ENCODE measurements at regions not wholly inside any gene's neighbourhood (a gene's known extent, or its start where the extent isn't known, plus 50 kb on each side); places are given as distances from the start of the nearest gene placed in this dataset.
A peak's percentile ranks its signal among the peaks of the same experiment; 100 is the strongest.

- Histone ChIP-seq H3K9me3 (replicated peaks; ENCODE audit: control insufficient read depth, low read depth, low read length) (no peaks in the 10 kb centered on the region), H3K4me1 (ENCODE audit: control insufficient read depth, insufficient read depth, low read length) (no peaks in the 10 kb centered on the region), H3K36me3 (ENCODE audit: control insufficient read depth, insufficient read depth, low read length) (no peaks in the 10 kb centered on the region), H3K27me3 (ENCODE audit: control insufficient read depth, insufficient read depth, low read length) (no peaks in the 10 kb centered on the region), H3K27ac (ENCODE audit: low read length) (no peak overlapping the region), H3K4me3 (ENCODE audit: low read length) (no peak overlapping the region)
- 80% methylated on average over 1 of the region's 5 CpGs for WGBS (ENCODE audit: insufficient coverage)
- no peak for DNase-seq
Measured at GRCh38 chr1:208551633-208552320, 307.6 kb upstream of the PLXNA2 start.

- Histone ChIP-seq H3K9me3 (replicated peaks; ENCODE audit: control insufficient read depth, low read depth, low read length) (no peaks in the 10 kb centered on the region), H3K36me3 (ENCODE audit: control insufficient read depth, insufficient read depth, low read length) (no peaks in the 10 kb centered on the region), H3K4me1 (ENCODE audit: control insufficient read depth, insufficient read depth, low read length) (no peaks in the 10 kb centered on the region), H3K4me3 (ENCODE audit: low read length) (no peak overlapping the region), H3K27ac (ENCODE audit: low read length) (no peak overlapping the region), H3K27me3 (ENCODE audit: control insufficient read depth, insufficient read depth, low read length) (no peaks in the 10 kb centered on the region)
- no peak for DNase-seq
Measured at GRCh38 chr1:208552928-208553327, 308.7 kb upstream of the PLXNA2 start.

- no peak overlapping the region for H3K4me3 ChIP-seq (ENCODE audit: low read length)
Measured at GRCh38 chr1:208556461-208556860, 312.3 kb upstream of the PLXNA2 start.

GRCh38 chr1:208557046-208557722, 313.0 kb upstream of the PLXNA2 start:
- peak; percentile 52 for DNase-seq

More at GRCh38 chr1:208556461-208556860, 312.3 kb upstream of the PLXNA2 start:
- Histone ChIP-seq H3K27me3 (ENCODE audit: control insufficient read depth, insufficient read depth, low read length) (no peaks in the 10 kb centered on the region), H3K9me3 (replicated peaks; ENCODE audit: control insufficient read depth, low read depth, low read length) (no peaks in the 10 kb centered on the region), H3K36me3 (ENCODE audit: control insufficient read depth, insufficient read depth, low read length) (no peaks in the 10 kb centered on the region), H3K4me1 (ENCODE audit: control insufficient read depth, insufficient read depth, low read length) (no peaks in the 10 kb centered on the region), H3K27ac (ENCODE audit: low read length) (no peak overlapping the region)
- no peak for DNase-seq
- WGBS (ENCODE audit: insufficient coverage) = 83% methylated on average over 2 of the region's 6 CpGs

GRCh38 chr1:208557723-208558094, 313.5 kb upstream of the PLXNA2 start:
- Histone ChIP-seq H3K27me3 (ENCODE audit: control insufficient read depth, insufficient read depth, low read length) (no peaks in the 10 kb centered on the region), H3K27ac (ENCODE audit: low read length) (no peak overlapping the region), H3K9me3 (replicated peaks; ENCODE audit: control insufficient read depth, low read depth, low read length) (no peaks in the 10 kb centered on the region), H3K4me1 (ENCODE audit: control insufficient read depth, insufficient read depth, low read length) (no peaks in the 10 kb centered on the region), H3K4me3 (ENCODE audit: low read length) (no peak overlapping the region), H3K36me3 (ENCODE audit: control insufficient read depth, insufficient read depth, low read length) (no peaks in the 10 kb centered on the region)
- WGBS (ENCODE audit: insufficient coverage) = 33% methylated on average over 1 of the region's 3 CpGs
- DNase-seq = no peak

More at GRCh38 chr1:208557046-208557722, 313.0 kb upstream of the PLXNA2 start:
- Histone ChIP-seq H3K4me1 (ENCODE audit: control insufficient read depth, insufficient read depth, low read length) (no peaks in the 10 kb centered on the region), H3K27ac (ENCODE audit: low read length) (no peak overlapping the region), H3K27me3 (ENCODE audit: control insufficient read depth, insufficient read depth, low read length) (no peaks in the 10 kb centered on the region), H3K36me3 (ENCODE audit: control insufficient read depth, insufficient read depth, low read length) (no peaks in the 10 kb centered on the region), H3K9me3 (replicated peaks; ENCODE audit: control insufficient read depth, low read depth, low read length) (no peaks in the 10 kb centered on the region), H3K4me3 (ENCODE audit: low read length) (no peak overlapping the region)
- no CpG with 5 or more reads among the region's 2 CpGs for WGBS (ENCODE audit: insufficient coverage)

GRCh38 chr1:208559597-208560329, 315.6 kb upstream of the PLXNA2 start:
- H3K9me3 ChIP-seq (replicated peaks; ENCODE audit: control insufficient read depth, low read depth, low read length) = no peaks in the 10 kb centered on the region
- 0% methylated on average over 1 of the region's 6 CpGs for WGBS (ENCODE audit: insufficient coverage)
- H3K4me1 ChIP-seq (ENCODE audit: control insufficient read depth, insufficient read depth, low read length) = no peaks in the 10 kb centered on the region
- no peaks in the 10 kb centered on the region for H3K27me3 ChIP-seq (ENCODE audit: control insufficient read depth, insufficient read depth, low read length)
- no peak for DNase-seq
- no peak overlapping the region for H3K4me3 ChIP-seq (ENCODE audit: low read length)
- no peaks in the 10 kb centered on the region for H3K36me3 ChIP-seq (ENCODE audit: control insufficient read depth, insufficient read depth, low read length)
- H3K27ac ChIP-seq (ENCODE audit: low read length) = no peak overlapping the region

GRCh38 chr1:208562151-208562960, 318.2 kb upstream of the PLXNA2 start:
- WGBS (ENCODE audit: insufficient coverage) = 29% methylated on average over 1 of the region's 3 CpGs
- no peaks in the 10 kb centered on the region for H3K36me3 ChIP-seq (ENCODE audit: control insufficient read depth, insufficient read depth, low read length)
- no peaks in the 10 kb centered on the region for H3K4me1 ChIP-seq (ENCODE audit: control insufficient read depth, insufficient read depth, low read length)
- H3K27ac ChIP-seq (ENCODE audit: low read length) = no peak overlapping the region
- no peaks in the 10 kb centered on the region for H3K9me3 ChIP-seq (replicated peaks; ENCODE audit: control insufficient read depth, low read depth, low read length)
- DNase-seq = no peak
- no peaks in the 10 kb centered on the region for H3K27me3 ChIP-seq (ENCODE audit: control insufficient read depth, insufficient read depth, low read length)
- no peak overlapping the region for H3K4me3 ChIP-seq (ENCODE audit: low read length)

- no peaks in the 10 kb centered on the region for H3K27me3 ChIP-seq (ENCODE audit: control insufficient read depth, insufficient read depth, low read length)
- H3K36me3 ChIP-seq (ENCODE audit: control insufficient read depth, insufficient read depth, low read length) = no peaks in the 10 kb centered on the region
- 80% methylated on average over 2 of the region's 3 CpGs for WGBS (ENCODE audit: insufficient coverage)
- DNase-seq = no peak
- no peak overlapping the region for H3K4me3 ChIP-seq (ENCODE audit: low read length)
- no peak overlapping the region for H3K27ac ChIP-seq (ENCODE audit: low read length)
- H3K9me3 ChIP-seq (replicated peaks; ENCODE audit: control insufficient read depth, low read depth, low read length) = no peaks in the 10 kb centered on the region
- H3K4me1 ChIP-seq (ENCODE audit: control insufficient read depth, insufficient read depth, low read length) = no peaks in the 10 kb centered on the region
Measured at GRCh38 chr1:208564466-208564865, 320.3 kb upstream of the PLXNA2 start.

GRCh38 chr1:208565756-208566440, 321.7 kb upstream of the PLXNA2 start:
- H3K4me3 ChIP-seq (ENCODE audit: low read length) = no peak overlapping the region
- 94% methylated on average over 5 of the region's 6 CpGs for WGBS (ENCODE audit: insufficient coverage)

More at GRCh38 chr1:208565756-208566440, 321.7 kb upstream of the PLXNA2 start:
- Histone ChIP-seq H3K9me3 (replicated peaks; ENCODE audit: control insufficient read depth, low read depth, low read length) (no peaks in the 10 kb centered on the region), H3K4me1 (ENCODE audit: control insufficient read depth, insufficient read depth, low read length) (no peaks in the 10 kb centered on the region), H3K36me3 (ENCODE audit: control insufficient read depth, insufficient read depth, low read length) (no peaks in the 10 kb centered on the region), H3K27me3 (ENCODE audit: control insufficient read depth, insufficient read depth, low read length) (no peaks in the 10 kb centered on the region), H3K27ac (ENCODE audit: low read length) (no peak overlapping the region)
- no peak for DNase-seq
